Loucy (cell line): ENCODE measurements at regions not wholly inside any gene's neighbourhood (a gene's known extent, or its start where the extent isn't known, plus 50 kb on each side); places are given as distances from the start of the nearest gene placed in this dataset.

Experiments used
- H2AFZ ChIP-seq: fragments of 200-600 bp; sonication (generic); 2 replicates; pipeline ENCODE4 v1.6.0; 2016; ENCODE audit warnings: antibody characterized with exemption, mild to moderate bottlenecking, low read length, moderate library complexity
- H3F3A ChIP-seq: fragments of 200-600 bp; 2 replicates; pipeline ENCODE4 v1.6.0; 2016; ENCODE audit warnings: antibody characterized with exemption, low read depth, mild to moderate bottlenecking
- H3K27me3 ChIP-seq: fragments of 200-600 bp; sonication (generic); 2 replicates; pipeline ENCODE4 v1.6.1; 2014; ENCODE audit warnings: low read length, mild to moderate bottlenecking; ENCODE audit not compliant: insufficient read depth, poor library complexity, severe bottlenecking
- H3K36me3 ChIP-seq: fragments of 200-600 bp; sonication (generic); 2 replicates; pipeline ENCODE4 v1.6.1; 2016; ENCODE audit warnings: low read length; ENCODE audit not compliant: insufficient read depth
- H3K4me1 ChIP-seq: fragments of 200-600 bp; sonication (generic); 2 replicates; pipeline ENCODE4 v1.5.1; 2014; ENCODE audit warnings: low read length, mild to moderate bottlenecking; ENCODE audit not compliant: insufficient read depth, poor library complexity, severe bottlenecking
- H3K4me2 ChIP-seq: fragments of 200-600 bp; sonication (generic); 2 replicates; pipeline ENCODE4 v1.6.0; 2014; ENCODE audit warnings: antibody characterized with exemption, low read length, low read depth, mild to moderate bottlenecking; ENCODE audit not compliant: poor library complexity, severe bottlenecking
- H3K4me3 ChIP-seq: fragments of 200-600 bp; sonication (generic); 2 replicates; pipeline ENCODE4 v1.5.1; 2014; ENCODE audit warnings: low read length, mild to moderate bottlenecking, mixed read lengths; ENCODE audit not compliant: poor library complexity, severe bottlenecking
- H3K79me2 ChIP-seq: fragments of 200-600 bp; sonication (generic); 2 replicates; pipeline ENCODE4 v1.6.1; 2014; ENCODE audit warnings: low read length; ENCODE audit not compliant: insufficient read depth
- H3K9ac ChIP-seq: fragments of 200-600 bp; sonication (generic); 2 replicates; pipeline ENCODE4 v1.6.0; 2014; ENCODE audit warnings: mild to moderate bottlenecking, low read depth, low read length, moderate library complexity; ENCODE audit not compliant: poor library complexity, severe bottlenecking
- H3K9me2 ChIP-seq: fragments of 200-600 bp; sonication (generic); replicated peaks from 2 replicates; pipeline ENCODE4 v1.6.1; 2016; ENCODE audit warnings: low read depth, low read length, mixed read lengths
- H3K9me3 ChIP-seq: fragments of 200-600 bp; sonication (generic); 2 replicates; pipeline ENCODE4 v1.6.1; 2014; ENCODE audit warnings: mild to moderate bottlenecking, antibody characterized with exemption, low read length, low read depth; ENCODE audit not compliant: insufficient read depth
- H4K20me1 ChIP-seq: fragments of 200-600 bp; sonication (generic); 2 replicates; pipeline ENCODE4 v1.6.0; 2014; ENCODE audit warnings: antibody characterized with exemption, low read length, mild to moderate bottlenecking; ENCODE audit not compliant: insufficient read depth, poor library complexity, severe bottlenecking
- EZH2phosphoT487 ChIP-seq: fragments of 200-600 bp; IDR thresholded peaks from 2 replicates; pipeline ENCODE4 v1.6.1; 2018; ENCODE audit warnings: antibody characterized with exemption, mild to moderate bottlenecking, moderate library complexity, borderline replicate concordance
- TF ChIP-seq, protein P1 (sequence below): fragments of 200-600 bp; sonication (generic); conservative IDR thresholded peaks from 2 replicates; pipeline ENCODE4 v1.5.1; 2014; ENCODE audit warnings: mild to moderate bottlenecking, antibody characterized with exemption, low read length

- Histone ChIP-seq H3K9me3 (peaks cover 9% of the 10 kb centered on the region; the same call in 1 of the 2 replicates), H3K4me2 (no peak overlapping the region), H3K9ac (no peak overlapping the region), H3K4me3 (no peak overlapping the region), H4K20me1 (no peaks in the 10 kb centered on the region), H2AFZ (no peak overlapping the region), H3F3A (no peaks in the 10 kb centered on the region), H3K27me3 (no peaks in the 10 kb centered on the region), H3K36me3 (no peaks in the 10 kb centered on the region), H3K4me1 (no peaks in the 10 kb centered on the region), H3K9me2 (no peaks in the 10 kb centered on the region), H3K79me2 (no peaks in the 10 kb centered on the region)
- no peak for TF ChIP-seq EZH2phosphoT487
- TF ChIP-seq, protein P1, sequence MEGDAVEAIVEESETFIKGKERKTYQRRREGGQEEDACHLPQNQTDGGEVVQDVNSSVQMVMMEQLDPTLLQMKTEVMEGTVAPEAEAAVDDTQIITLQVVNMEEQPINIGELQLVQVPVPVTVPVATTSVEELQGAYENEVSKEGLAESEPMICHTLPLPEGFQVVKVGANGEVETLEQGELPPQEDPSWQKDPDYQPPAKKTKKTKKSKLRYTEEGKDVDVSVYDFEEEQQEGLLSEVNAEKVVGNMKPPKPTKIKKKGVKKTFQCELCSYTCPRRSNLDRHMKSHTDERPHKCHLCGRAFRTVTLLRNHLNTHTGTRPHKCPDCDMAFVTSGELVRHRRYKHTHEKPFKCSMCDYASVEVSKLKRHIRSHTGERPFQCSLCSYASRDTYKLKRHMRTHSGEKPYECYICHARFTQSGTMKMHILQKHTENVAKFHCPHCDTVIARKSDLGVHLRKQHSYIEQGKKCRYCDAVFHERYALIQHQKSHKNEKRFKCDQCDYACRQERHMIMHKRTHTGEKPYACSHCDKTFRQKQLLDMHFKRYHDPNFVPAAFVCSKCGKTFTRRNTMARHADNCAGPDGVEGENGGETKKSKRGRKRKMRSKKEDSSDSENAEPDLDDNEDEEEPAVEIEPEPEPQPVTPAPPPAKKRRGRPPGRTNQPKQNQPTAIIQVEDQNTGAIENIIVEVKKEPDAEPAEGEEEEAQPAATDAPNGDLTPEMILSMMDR, result no peak
These were observed 71.6 kb downstream of the METRNL start for GRCh38 chr17:83151056-83151441.

DNA sequence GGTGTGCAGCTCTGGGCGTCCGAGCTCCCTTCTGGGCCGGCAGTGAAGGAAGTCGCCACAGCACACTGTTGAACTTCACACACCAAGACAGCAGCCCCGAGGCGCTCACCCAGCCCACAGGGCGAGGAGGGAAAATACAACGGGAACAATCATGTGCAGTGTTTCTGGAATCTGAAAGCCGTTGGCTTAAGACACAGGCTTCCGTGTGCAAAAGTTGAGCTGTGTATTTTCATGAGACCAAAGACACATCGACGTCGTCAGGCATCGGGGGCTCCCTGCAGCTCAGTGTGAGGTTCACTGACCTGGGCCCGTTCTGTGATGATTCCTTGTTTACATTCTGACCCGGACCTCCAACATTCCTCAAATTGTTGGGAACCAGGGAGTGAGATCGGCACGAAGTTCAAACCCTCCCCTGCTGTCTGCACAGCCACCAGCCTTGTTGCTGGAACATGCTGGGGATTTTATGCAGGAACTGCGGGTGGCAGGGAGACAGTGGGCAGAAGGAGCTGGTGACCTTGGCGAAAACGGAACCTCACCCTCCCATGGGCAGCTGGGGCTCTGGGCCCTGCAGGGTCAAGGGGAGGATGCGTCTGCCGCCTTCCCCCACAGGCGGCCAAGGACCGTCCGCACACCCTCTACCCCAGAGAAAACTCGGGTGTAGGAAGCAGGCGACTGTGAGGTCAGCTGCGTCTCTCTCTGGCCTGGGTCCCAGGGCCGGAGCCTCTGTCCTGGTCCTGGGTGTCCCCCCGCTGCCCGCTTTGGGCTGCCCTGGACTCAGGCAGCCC lies 72.2 kb downstream of the METRNL start:
- no peaks in the 10 kb centered on the region for H3K9me2 ChIP-seq
- H3K4me2 ChIP-seq, result no peak overlapping the region
- H2AFZ ChIP-seq, result no peak overlapping the region
- no peaks in the 10 kb centered on the region for H3K79me2 ChIP-seq
- peaks cover 9% of the 10 kb centered on the region; the same call in 1 of the 2 replicates for H3K9me3 ChIP-seq
- H3K4me1 ChIP-seq, result no peaks in the 10 kb centered on the region
- TF ChIP-seq, protein P1, result no peak
- TF ChIP-seq EZH2phosphoT487, result no peak
- H4K20me1 ChIP-seq, result no peaks in the 10 kb centered on the region
- H3K4me3 ChIP-seq, result no peak overlapping the region
- no peaks in the 10 kb centered on the region for H3F3A ChIP-seq
- H3K36me3 ChIP-seq, result no peaks in the 10 kb centered on the region
- H3K27me3 ChIP-seq, result no peaks in the 10 kb centered on the region
- no peak overlapping the region for H3K9ac ChIP-seq

DNA sequence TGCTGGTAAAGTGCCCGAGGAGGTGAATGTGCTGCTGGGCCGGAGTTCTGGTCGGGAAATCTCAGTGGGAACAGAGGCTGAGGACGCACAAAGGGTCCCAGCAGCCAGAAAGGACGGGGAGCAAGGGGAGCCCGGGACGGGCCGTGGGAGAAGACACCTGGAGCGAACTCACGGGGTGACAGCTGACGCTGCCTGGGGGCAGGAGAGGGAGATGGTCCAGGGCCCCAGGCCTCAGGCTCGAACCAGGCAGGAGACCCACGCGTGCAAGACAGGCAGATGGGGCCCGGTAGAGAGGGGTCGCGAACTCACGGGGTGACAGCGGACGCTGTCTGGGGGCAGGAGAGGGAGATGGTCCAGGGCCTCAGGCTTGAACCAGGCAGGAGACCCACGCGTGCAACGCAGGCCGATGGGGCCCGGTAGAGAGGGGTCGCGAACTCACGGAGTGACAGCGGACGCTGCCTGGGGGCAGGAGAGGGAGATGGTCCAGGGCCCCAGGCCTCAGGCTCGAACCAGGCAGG lies 72.9 kb downstream of the METRNL start:
- H3K4me3 ChIP-seq, result no peak overlapping the region
- H3K9me2 ChIP-seq, result no peaks in the 10 kb centered on the region
- no peaks in the 10 kb centered on the region for H3K4me1 ChIP-seq
- H3F3A ChIP-seq, result no peaks in the 10 kb centered on the region
- H3K27me3 ChIP-seq, result no peaks in the 10 kb centered on the region
- H3K9me3 ChIP-seq, result peaks cover 9% of the 10 kb centered on the region; the same call in 1 of the 2 replicates
- no peak for TF ChIP-seq EZH2phosphoT487
- TF ChIP-seq, protein P1, result no peak
- no peaks in the 10 kb centered on the region for H3K36me3 ChIP-seq
- H3K4me2 ChIP-seq, result no peak overlapping the region
- H4K20me1 ChIP-seq, result no peaks in the 10 kb centered on the region
- no peaks in the 10 kb centered on the region for H3K79me2 ChIP-seq
- H3K9ac ChIP-seq, result no peak overlapping the region
- no peak overlapping the region for H2AFZ ChIP-seq
